DMS114 treated with DMSO at 0.1 percent for 48 hours (cell line): ENCODE measurements at regions not wholly inside any gene's neighbourhood (a gene's known extent, or its start where the extent isn't known, plus 50 kb on each side); places are given as distances from the start of the nearest gene placed in this dataset.
"Not testable (repeated sequence)": the region's sequence is repeated elsewhere in the genome, so short reads cannot be mapped to it uniquely, and the experiment has no call there.

Experiments
- DNase-seq: peaks from one replicate; lab custom pipeline; 2025; ENCODE audit not compliant: unreplicated experiment; lab: John Stamatoyannopoulos, UW

- DNase-seq = no peak
These were observed 58.1 kb downstream of the NPAP1 start for GRCh38 chr15:24733659-24734058.

GRCh38 chr15:24734396-24734795 lies 58.8 kb downstream of the NPAP1 start:
- no peak for DNase-seq

- DNase-seq = no peak
These were observed 69.7 kb downstream of the NPAP1 start for GRCh38 chr15:24745290-24745689.

DNA sequence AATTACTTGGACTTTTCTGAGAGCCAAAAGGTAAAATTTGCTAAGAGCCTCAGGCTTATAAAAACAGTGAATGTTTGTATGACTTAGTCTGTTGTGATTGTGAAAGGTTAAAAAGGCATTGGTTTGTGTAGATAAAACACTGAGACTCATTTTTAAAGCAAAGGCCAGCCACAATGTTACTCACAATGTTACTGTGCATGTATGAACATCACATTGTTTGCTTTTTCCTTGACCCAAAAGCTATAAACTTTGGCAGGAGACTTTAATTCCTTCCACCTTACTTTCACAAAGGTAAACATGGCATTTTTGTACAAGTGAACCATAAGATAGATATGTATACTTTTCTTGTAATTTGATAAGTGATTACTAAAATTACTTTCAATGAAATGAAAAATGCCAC lies 70.5 kb downstream of the NPAP1 start:
- no peak for DNase-seq

DNA sequence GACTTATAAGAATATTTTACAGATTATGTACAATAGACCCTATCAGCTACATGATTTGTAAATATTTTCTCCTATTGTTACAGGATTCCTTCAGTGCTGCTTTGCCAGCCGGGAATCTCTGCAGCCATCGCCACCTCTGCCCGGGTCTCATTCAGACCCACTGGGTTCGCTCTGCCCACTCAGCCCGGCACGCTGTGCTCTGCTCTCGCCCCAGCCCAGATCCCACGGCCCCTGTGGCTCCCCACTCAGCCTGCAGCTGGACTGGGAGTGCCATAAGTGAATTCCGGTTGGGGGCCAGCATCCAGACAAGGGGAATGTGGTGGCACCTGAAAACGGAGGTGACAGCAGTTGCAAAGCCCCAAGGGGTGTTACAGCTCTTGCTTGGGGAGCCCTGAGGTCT lies 71.8 kb downstream of the NPAP1 start:
- DNase-seq = no peak

DNA sequence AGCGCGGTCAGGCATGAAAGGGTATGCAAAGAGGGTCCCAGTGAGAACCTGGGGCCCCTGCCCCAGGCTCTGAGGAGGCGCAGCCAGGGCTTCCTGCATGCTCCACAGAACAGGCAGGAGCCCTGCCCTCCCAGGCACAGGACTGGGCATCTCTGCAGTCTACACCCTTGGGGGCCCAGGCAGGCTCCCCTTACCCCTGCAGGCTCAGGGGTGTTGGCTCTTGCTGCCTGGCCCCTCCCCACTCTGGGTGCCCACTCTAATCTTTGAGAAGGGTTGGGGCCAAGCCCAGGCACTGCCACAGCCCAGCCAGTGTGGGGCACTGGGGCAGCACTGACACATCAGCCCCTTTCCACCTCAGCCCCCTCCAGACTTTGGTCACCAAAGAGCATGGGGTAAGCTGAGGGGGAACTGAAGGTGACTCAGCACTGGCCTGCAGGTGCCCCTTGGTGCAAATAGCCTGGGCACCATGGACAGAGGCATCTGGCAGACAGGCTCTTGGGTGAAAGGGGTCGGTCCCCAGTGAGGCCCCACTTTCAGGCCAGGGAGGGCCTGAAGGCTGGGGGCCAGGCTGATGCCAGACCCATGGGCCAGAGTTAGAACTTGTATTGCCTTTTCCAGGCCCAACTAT lies 73.4 kb downstream of the NPAP1 start:
- no peak for DNase-seq

DNA sequence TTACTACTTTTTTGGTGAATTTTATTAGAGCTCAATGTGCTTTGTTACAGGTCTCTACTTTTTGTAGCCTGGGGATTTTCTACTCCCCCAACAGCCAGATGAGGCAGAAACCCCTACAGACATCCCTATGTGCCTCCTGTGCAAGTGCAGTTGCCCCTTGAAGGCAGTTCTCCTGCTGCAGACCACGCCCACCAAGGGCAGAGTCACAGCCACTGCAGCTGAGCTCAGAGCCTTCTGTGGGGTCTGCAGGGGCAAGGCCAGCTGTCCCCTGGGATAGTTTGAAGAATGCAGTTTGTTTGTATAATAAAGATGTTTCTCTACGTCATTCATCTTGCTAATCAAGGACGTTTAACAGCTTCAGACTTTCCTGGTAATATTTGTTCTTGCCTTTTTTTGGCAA lies 76.8 kb downstream of the NPAP1 start:
- DNase-seq = no peak

GRCh38 chr15:24756101-24756500 lies 80.5 kb downstream of the NPAP1 start:
- DNase-seq = no peak

GRCh38 chr15:24760066-24760465 lies 84.5 kb downstream of the NPAP1 start:
- no peak for DNase-seq

GRCh38 chr15:24761704-24762302 lies 86.2 kb downstream of the NPAP1 start:
- no peak for DNase-seq

- no peak for DNase-seq
These were observed 88.3 kb downstream of the NPAP1 start for GRCh38 chr15:24763891-24764290.

DNA sequence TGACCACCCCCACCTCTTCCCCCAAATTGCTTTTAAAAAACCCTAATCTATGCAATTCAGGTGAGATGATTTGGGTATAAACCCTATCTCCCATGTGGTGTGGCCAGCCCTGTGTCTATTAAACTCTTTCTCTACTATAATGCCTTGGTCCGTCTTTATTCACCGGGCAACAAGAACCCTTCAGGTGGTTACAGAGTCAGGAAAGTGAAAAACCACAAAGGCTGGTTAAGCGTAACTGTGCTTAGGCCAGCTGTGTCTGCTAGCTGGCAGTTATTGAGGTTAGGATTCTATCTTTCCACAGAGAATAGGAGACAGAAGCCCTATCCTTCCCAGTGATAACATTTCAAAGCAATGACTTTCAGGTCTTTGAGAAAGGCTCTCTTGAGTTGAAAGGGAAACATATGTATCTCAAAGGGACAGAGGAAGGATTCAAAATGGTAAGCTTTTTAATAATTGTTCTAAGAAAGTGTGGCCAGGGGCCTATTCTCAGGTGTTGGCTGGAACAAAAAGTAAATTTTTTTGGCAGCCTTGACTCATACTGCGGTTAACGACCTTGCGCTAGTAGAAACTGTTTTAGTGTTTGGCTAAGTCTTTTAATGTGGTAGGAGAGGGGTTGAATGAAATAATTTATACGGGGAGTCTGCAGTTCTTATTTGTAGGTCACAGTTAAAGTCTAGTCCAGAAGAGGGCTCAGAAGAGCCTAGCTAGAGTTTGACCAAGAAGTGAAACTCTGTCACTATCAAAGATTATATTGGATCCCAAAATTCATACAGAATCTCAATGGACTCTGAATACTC lies 89.0 kb downstream of the NPAP1 start:
- DNase-seq = no peak

- DNase-seq = no peak
These were observed 91.0 kb downstream of the NPAP1 start for GRCh38 chr15:24766511-24767133.

GRCh38 chr15:24772266-24772665 lies 96.7 kb downstream of the NPAP1 start:
- DNase-seq = no peak

- peak; percentile 84 for DNase-seq
These were observed 97.3 kb downstream of the NPAP1 start for GRCh38 chr15:24772686-24773373.

DNA sequence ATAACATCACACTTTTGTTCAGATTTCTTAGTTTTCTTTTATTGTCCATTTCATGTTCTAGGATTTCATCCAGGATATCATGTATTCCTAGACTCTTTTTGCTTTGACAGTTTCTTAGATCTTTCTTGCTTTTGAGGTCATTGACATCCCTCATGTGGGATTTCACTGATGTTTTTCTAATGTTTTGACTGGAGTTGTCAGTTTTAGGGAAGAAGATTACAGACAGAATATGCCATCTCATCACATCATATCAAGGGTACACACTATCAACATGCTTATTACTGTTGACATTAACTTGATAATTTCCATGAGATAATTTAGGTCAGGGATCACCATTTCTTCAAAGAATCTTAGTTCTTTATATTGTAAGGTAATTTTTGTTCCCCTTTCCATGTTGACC lies 101.7 kb downstream of the NPAP1 start:
- no peak for DNase-seq

- DNase-seq = no peak
These were observed 108.9 kb downstream of the NPAP1 start for GRCh38 chr15:24784506-24784905.

DNA sequence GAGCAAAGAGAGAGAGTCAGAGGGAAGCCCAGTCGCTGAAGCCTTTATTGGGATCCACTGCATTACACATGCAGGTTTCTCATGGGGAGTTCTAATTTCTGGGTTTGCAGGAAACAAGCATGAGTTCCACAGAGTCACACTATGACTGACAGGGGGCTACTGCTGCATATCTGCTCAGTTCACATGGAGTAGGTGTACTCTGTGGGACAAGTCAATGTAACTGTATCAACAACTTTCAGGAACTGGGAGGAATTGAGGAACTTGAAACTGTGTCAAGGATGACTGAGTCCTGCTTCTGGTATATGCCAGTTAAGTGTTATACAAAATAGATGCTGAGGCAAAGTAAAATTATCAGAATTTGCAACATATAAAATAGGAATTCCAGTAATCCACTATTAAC lies 110.8 kb downstream of the NPAP1 start:
- no peak for DNase-seq

- DNase-seq = not testable (repeated sequence)
These were observed 127.0 kb downstream of the NPAP1 start for GRCh38 chr15:24802624-24803023.

DNA sequence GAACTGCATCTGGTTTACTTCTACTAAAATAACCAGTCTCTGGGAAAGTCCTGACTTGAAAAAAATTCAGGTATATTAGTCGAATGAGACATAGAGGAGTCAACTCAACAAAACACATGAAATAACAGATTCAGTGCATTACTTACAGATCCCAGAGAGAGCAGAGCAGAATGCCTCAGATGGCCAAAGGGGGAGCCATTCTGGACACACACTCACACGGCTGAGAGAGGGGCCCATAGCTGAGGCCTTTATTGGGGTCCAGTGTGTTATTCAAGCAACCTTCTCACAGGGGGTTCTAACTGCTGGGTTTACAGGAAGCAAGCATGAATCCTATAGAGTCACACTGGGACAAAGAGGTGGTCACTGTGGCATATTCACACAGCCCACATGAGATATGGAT lies 135.1 kb upstream of the SNRPN start:
- no peak for DNase-seq

GRCh38 chr15:24823473-24823872 lies 131.3 kb upstream of the SNRPN start:
- DNase-seq = no peak
